Lower leg skin (tissue), 3 donors: ENCODE measurements at regions not wholly inside any gene's neighbourhood (a gene's known extent, or its start where the extent isn't known, plus 50 kb on each side); places are given as distances from the start of the nearest gene placed in this dataset.
"Not testable (repeated sequence)": the region's sequence is repeated elsewhere in the genome, so short reads cannot be mapped to it uniquely, and the experiment has no call there.

Source experiments
- POLR2A ChIP-seq, 2 donors: fragments of 450-650 bp; IDR thresholded peaks; one replicate each; pipeline ENCODE4 v1.6.1; 2016 to 2017; ENCODE audit warnings: antibody characterized with exemption in 2 of 2, mild to moderate bottlenecking in 1 of 2, moderate library complexity in 1 of 2
- TF ChIP-seq, protein P1 (sequence below), 3 donors: fragments of 450-650 bp; IDR thresholded peaks; one replicate each; pipeline ENCODE4 v1.5.1; 2016; ENCODE audit warnings: antibody characterized with exemption in 3 of 3, mild to moderate bottlenecking in 3 of 3, moderate library complexity in 2 of 3

DNA sequence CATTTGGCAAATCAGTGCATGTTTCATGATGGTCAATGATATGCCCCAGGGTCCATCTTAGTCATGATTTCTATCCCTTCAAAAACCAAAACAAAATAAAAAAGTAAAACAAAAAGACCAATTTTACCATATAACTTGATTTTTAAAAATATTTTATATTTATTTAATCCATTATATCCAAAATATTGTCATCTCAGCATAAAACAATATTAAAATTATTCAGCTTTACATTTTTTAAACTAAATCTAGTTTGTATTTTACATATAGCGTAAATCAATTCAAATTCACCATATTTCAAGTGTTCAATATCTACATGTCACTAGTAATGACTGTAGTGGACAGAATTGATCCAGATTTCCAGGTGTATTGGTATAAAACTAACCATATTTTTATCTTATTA lies 187.4 kb upstream of the C1QTNF3 start:
- TF ChIP-seq POLR2A (IDR thresholded peaks at IDR 0.05), result not testable (repeated sequence)
- TF ChIP-seq, protein P1, sequence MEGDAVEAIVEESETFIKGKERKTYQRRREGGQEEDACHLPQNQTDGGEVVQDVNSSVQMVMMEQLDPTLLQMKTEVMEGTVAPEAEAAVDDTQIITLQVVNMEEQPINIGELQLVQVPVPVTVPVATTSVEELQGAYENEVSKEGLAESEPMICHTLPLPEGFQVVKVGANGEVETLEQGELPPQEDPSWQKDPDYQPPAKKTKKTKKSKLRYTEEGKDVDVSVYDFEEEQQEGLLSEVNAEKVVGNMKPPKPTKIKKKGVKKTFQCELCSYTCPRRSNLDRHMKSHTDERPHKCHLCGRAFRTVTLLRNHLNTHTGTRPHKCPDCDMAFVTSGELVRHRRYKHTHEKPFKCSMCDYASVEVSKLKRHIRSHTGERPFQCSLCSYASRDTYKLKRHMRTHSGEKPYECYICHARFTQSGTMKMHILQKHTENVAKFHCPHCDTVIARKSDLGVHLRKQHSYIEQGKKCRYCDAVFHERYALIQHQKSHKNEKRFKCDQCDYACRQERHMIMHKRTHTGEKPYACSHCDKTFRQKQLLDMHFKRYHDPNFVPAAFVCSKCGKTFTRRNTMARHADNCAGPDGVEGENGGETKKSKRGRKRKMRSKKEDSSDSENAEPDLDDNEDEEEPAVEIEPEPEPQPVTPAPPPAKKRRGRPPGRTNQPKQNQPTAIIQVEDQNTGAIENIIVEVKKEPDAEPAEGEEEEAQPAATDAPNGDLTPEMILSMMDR (IDR thresholded peaks at IDR 0.05), result not testable (repeated sequence)
